ENCODE measurements at regions not wholly inside any gene's neighbourhood (a gene's known extent, or its start where the extent isn't known, plus 50 kb on each side); places are given as distances from the start of the nearest gene placed in this dataset.

GRCh38 chr13:50713523-50714248, 129.8 kb downstream of the DLEU7 start:
- no peak for DNase-seq (ENCODE audit: low read depth)

DNA sequence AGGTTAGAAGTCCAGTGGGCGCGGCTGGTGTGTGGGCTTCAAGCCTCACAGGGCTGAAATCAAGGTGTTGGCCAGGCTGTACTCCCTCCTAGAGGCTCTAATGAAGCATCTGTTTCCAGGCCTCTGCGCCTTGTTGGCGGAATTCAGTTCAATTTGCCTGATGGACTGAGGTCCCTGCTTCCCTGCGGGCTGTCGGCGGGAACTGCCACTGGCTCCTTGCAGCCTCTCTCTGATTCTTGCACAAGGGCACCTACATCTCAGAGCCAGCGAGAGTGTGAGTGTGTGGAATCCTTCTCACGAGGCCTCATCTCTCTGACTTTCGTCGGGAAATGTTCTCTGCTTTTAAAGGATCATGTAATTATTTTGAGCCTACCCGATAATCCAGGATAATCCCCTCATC, 128.6 kb downstream of the DLEU7 start:
- no peak for DNase-seq (ENCODE audit: low read depth)

DNA sequence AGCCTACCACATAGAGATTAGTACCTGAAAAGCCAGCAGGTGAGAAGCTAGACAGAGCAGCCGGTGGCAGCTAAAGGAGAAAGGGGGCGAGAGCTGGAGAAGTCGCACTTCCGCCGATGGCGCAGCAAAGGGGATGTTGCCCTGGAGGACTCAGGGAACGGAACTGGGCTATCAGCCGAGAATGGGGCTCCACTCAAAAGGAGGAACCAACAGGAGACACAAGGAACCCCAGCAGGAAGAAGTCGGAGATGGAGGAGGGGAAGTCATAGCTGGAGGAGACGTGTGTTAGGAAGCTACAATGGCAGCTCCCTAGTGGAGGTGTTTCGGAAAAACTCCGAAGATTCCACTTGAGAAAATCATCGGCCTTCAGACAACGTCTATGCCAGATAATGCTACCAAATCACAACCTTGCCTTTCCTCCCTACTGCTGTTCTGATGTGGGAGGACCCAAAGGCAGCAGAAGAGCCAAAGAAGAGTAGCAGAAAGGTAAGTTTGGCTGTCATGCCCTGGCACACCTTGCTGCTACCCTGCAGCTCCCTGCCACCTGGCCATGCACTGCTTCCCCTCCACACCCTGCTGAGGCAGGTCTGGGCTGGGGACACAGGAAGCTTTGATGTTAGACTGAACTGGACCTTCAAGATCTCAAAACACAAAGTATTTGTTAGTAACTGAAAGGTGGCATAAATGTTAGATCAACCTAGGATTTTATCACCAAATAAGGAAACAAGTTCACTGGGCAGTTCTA, 127.9 kb downstream of the DLEU7 start:
- DNase-seq (ENCODE audit: low read depth) = no peak

- DNase-seq (ENCODE audit: low read depth) = no peak
These were observed 122.4 kb downstream of the DLEU7 start for GRCh38 chr13:50720861-50721671.

DNA sequence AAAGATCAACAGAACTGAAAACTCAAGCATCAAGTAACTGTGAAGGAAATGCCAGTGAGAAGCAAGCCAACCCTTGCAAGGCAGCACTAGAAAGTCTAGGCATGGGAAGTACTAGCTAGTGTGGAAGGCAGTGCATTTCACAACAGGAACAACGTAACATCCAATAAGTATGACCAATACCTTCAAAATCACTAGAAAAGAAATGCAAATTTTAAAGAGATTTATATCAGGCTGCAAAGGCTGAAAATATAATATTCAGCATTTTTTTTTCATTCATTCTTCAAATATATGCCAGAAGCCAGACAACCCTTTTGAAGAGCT, 121.9 kb downstream of the DLEU7 start:
- DNase-seq (ENCODE audit: low read depth) = no peak

DNA sequence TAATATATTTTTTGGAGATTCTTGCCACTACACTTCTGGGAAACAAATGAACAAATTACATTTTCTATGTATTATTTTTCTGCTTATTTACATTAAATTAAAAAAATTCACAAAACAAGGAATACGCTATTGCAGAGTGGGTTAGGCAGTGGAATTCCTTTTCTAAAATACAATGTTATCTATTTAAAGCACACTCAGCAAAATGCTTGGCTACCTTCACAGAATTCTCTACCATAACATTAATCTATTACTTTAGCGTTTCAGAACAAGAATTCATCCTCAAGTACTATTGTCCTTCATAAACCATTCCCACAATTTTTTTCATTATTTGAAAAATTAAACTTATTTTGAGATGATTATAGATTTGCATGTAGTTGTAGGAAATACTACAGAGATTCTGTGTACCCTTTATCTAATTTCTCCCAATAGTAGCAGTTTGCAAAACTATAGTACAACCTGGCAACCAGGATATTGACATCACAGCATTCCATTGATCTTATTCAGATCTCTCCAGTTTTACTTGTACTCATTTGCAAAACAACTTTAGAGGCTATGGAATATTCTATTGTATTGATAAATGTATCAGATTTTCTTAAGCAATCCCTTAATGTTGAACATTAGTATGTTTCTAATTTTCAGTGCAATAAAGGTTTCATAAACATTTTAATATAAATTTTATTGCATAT, 120.9 kb downstream of the DLEU7 start:
- no peak for DNase-seq (ENCODE audit: low read depth)

DNA sequence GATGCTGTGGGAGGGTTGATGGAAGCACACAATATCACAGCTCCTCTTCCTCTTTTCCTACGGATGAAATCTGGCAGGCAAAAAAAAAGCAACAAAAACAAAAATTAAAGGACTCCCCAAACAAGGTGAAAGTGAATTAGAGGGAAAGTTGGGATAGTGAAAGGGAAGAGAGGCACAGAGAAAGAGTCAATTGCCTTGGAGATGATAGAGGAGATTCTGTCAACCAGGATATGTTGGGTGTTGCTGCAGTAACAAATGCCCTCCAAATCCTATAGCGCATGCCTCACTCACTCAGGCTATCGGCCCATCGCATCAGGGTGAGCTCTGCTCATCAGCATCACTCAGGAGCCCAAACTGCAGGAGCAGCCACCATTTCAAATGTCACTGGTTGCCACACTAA, 119.1 kb downstream of the DLEU7 start:
- no peak for DNase-seq (ENCODE audit: low read depth)

DNA sequence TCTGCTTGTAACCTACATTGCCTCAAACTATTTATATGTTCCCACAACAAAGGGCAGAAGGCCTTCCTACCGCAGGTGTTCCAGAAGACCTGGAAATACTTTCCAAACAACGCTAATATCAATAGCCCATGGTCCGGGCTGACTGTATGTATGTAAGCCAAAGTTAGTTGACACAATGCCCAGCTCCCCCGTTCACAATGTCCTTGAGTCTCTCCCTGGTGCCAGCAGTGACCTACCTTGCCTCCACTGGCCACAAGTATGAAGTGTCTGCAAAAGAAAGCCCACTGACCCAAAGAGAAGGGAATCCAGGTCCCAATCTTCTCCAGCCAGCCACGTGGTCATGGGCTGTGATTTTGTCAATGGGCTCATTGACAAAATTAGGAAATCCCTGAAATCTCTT, 118.6 kb downstream of the DLEU7 start:
- DNase-seq (ENCODE audit: low read depth) = no peak

GRCh38 chr13:50726164-50726563, 117.3 kb downstream of the DLEU7 start:
- DNase-seq (ENCODE audit: low read depth) = no peak

DNA sequence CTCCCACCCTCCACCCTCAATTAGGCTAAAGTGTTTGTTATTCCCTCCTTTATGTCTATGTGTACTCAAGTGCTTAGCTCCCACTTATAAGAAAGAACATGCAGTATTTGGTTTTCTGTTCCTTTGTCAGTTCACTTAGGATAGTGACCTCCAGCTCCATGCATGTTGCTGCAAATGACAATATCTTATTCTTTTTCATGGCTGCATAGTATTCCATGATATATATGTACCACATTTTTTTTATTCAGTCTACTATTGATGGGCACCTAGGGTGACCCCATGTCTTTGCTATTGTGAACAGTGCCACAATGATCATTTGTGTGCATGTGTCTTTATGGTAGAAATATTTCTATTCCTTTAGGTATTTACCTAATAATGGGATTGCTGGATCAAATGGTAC, 114.3 kb downstream of the DLEU7 start:
- DNase-seq (ENCODE audit: low read depth) = no peak

DNA sequence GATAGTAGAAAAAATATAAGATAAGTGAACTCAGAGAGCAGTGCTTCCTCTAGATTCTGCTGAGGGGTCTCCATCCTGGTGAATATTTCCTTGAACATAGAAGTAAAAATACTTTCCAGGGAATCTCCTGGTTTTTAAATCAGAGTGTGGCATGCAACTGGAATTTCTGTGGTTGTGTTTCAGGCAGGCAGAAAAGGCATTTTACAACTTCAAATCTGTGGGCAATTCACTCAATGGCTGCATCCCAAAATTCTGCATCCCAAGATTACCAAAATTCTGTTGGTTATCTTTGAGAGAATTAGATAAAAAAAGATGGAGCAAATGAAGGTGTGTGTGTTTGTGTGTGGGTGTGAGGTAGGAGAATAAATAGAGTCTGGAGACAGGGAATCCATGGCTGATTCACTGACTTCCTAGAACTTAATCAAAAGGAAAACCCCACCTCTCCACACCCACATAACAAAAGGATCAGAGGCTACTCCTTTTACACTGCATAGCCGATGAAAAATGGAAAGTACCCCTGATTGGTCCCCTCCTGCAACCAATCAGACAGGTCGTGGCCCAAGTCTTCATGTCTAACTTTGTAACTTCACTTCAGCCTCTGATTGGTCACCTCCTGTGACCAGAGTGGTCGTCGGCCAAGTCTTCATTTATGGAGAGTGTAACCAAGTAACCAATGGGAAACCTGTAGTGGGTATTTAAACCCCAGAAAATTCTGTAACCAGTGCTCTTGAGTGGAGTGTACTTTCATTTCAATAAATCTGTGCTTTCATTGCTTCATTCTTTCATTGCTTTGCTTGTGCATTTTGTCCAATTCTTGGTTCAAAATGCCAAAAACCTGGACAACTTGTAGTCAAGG, 112.8 kb downstream of the DLEU7 start:
- DNase-seq (ENCODE audit: low read depth) = no peak

DNA sequence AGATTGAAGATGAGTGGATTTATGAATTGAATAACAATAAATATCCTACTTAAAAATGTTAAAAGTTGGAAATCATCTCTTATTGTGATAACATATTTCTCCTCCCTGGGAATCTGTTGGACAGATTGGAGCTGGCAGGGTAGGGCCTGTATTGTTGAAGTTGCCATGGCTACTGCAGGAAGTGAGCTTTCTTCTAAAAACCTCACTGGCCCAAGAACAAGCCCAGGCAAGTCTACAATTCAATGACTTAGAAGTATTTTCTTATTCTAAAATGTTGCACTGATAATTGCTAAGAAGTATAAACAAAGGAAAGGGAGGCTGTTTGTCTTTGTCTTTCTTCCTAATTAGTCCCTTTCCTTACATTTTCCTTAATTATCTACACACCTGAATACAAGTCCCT, 112.1 kb downstream of the DLEU7 start:
- no peak for DNase-seq (ENCODE audit: low read depth)

GRCh38 chr13:50732712-50733111, 110.8 kb downstream of the DLEU7 start:
- DNase-seq (ENCODE audit: low read depth) = no peak

- no peak for DNase-seq (ENCODE audit: low read depth)
These were observed 110.1 kb downstream of the DLEU7 start for GRCh38 chr13:50733392-50733791.

DNA sequence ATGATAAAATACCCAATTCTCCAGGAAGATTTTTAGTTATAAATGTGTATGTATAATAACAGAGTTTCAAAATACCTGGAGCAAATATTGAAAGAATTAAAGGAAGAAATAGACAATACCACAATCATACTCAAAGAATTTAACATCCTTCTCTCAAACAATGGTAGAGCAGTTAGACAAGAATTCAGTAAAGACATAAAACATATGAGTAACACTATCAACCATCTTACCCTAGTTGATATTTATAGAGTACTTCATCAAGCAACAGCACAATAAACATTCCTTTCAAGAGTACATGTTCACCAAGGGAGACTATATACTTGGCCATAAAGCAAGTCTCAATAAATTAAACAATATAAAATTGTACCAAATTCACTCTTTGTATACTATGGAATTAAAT, 108.4 kb downstream of the DLEU7 start:
- DNase-seq (ENCODE audit: low read depth) = no peak

- no peak for DNase-seq (ENCODE audit: low read depth)
These were observed 103.3 kb downstream of the DLEU7 start for GRCh38 chr13:50740052-50740741.

GRCh38 chr13:50742353-50742752, 101.1 kb downstream of the DLEU7 start:
- no peak for DNase-seq (ENCODE audit: low read depth)

DNA sequence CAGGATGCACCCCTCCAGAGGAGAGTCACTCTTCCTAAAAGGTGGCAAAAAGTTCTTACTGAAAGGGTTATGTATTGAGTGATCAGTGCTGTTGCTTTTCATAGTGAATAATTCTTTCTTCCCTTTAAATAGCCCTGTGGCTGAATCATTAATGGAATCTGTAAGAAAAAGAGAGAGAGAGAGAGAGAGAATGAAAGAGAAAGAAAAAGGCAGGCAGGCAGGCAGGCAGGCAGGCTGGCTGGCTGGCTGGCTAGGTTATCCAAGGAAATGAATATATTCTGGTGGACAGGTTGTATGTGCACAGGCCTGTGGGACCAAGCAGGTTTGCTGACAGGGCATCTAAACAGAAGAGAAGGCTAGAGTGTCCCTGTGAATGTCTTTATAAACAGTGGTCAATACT, 100.5 kb downstream of the DLEU7 start:
- DNase-seq (ENCODE audit: low read depth) = no peak

- no peak for DNase-seq (ENCODE audit: low read depth)
These were observed 99.3 kb downstream of the DLEU7 start for GRCh38 chr13:50744116-50744660.

DNA sequence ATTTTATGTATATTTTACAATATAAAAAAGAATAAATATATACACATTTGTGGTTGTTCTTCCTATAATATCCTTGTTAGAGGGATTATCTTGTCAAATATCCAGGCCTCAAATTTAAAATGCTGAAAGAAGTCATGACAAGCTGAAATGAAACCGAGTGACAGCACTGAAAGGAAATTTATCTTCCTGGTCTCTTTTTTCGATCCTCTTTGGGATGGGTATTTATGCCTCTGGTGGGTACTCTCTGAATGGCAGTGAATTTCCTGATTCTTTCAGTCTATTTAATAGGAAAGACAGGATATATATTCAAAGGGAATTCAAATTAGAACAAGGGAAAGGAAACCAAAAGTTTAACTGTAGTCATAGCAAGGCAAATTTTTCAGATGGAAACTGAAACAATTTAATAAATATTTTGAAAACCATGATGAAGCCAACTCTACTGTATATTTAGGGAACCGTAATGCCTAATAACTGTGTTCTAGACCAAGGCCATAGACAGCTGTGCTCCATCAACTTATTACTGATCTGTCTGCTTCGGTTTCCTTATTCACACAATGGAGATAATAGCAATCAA, 97.9 kb downstream of the DLEU7 start:
- no peak for DNase-seq (ENCODE audit: low read depth)

Data from activated T-cell treated with anti-CD3 and anti-CD28 coated beads for 1 hour (primary cell).